ENCODE measurements at regions not wholly inside any gene's neighbourhood (a gene's known extent, or its start where the extent isn't known, plus 50 kb on each side); places are given as distances from the start of the nearest gene placed in this dataset.

- DNase-seq (ENCODE audit: low spot score), result no peak
These were observed 650.4 kb downstream of the LTN1 start for GRCh38 chr21:28342212-28342810.

- no peak for DNase-seq (ENCODE audit: low spot score)
These were observed 653.3 kb downstream of the LTN1 start for GRCh38 chr21:28339403-28339802.

- no peak for DNase-seq (ENCODE audit: low spot score)
These were observed 653.9 kb downstream of the LTN1 start for GRCh38 chr21:28338701-28339305.

- peak; percentile 28 for DNase-seq (ENCODE audit: low spot score)
These were observed 655.4 kb downstream of the LTN1 start for GRCh38 chr21:28337315-28337714.

- peak; percentile 48 for DNase-seq (ENCODE audit: low spot score)
These were observed 656.4 kb downstream of the LTN1 start for GRCh38 chr21:28336314-28336713.

GRCh38 chr21:28334407-28334806 is 658.3 kb downstream of the LTN1 start:
- DNase-seq (ENCODE audit: low spot score), result no peak

GRCh38 chr21:28333578-28334075 is 659.0 kb downstream of the LTN1 start:
- no peak for DNase-seq (ENCODE audit: low spot score)

GRCh38 chr21:28332796-28333195 is 659.9 kb downstream of the LTN1 start:
- no peak for DNase-seq (ENCODE audit: low spot score)

- no peak for DNase-seq (ENCODE audit: low spot score)
These were observed 667.1 kb downstream of the LTN1 start for GRCh38 chr21:28325618-28326017.

GRCh38 chr21:28324690-28325089 is 668.0 kb downstream of the LTN1 start:
- DNase-seq (ENCODE audit: low spot score), result no peak

- DNase-seq (ENCODE audit: low spot score), result no peak
These were observed 675.3 kb downstream of the LTN1 start for GRCh38 chr21:28317177-28317950.

GRCh38 chr21:28311411-28312190 is 681.1 kb downstream of the LTN1 start:
- no peak for DNase-seq (ENCODE audit: low spot score)

GRCh38 chr21:28310711-28311110 is 682.0 kb downstream of the LTN1 start:
- no peak for DNase-seq (ENCODE audit: low spot score)

GRCh38 chr21:28310171-28310685 is 682.4 kb downstream of the LTN1 start:
- no peak for DNase-seq (ENCODE audit: low spot score)

GRCh38 chr21:28309596-28309995 is 683.1 kb downstream of the LTN1 start:
- DNase-seq (ENCODE audit: low spot score), result no peak

- DNase-seq (ENCODE audit: low spot score), result no peak
These were observed 684.2 kb downstream of the LTN1 start for GRCh38 chr21:28308516-28308915.

GRCh38 chr21:28299946-28300345 is 692.7 kb downstream of the LTN1 start:
- DNase-seq (ENCODE audit: low spot score), result no peak

GRCh38 chr21:28298251-28298672 is 694.4 kb downstream of the LTN1 start:
- DNase-seq (ENCODE audit: low spot score), result no peak

- DNase-seq (ENCODE audit: low spot score), result no peak
These were observed 698.6 kb downstream of the LTN1 start for GRCh38 chr21:28294051-28294450.

- no peak for DNase-seq (ENCODE audit: low spot score)
These were observed 708.8 kb downstream of the LTN1 start for GRCh38 chr21:28283641-28284490.

GRCh38 chr21:28282833-28283232 is 709.8 kb downstream of the LTN1 start:
- no peak for DNase-seq (ENCODE audit: low spot score)

Measured in COLO829 (cell line).